B cell (primary cell): ENCODE measurements at regions not wholly inside any gene's neighbourhood (a gene's known extent, or its start where the extent isn't known, plus 50 kb on each side); places are given as distances from the start of the nearest gene placed in this dataset.

ENCODE experiments used
- EZH2 ChIP-seq: IDR thresholded peaks from 2 replicates; pipeline ENCODE4 v1.6.1; 2012; ENCODE audit warnings: borderline replicate concordance, low read depth, mild to moderate bottlenecking, moderate library complexity, low read length; ENCODE audit not compliant: insufficient read depth, poor library complexity, severe bottlenecking
- TF ChIP-seq, protein P1 (sequence below): fragments of 200-600 bp; IDR thresholded peaks from one replicate; pipeline ENCODE4 v1.8.0; 2022; ENCODE audit warnings: antibody characterized with exemption, mild to moderate bottlenecking

- TF ChIP-seq, protein P1, sequence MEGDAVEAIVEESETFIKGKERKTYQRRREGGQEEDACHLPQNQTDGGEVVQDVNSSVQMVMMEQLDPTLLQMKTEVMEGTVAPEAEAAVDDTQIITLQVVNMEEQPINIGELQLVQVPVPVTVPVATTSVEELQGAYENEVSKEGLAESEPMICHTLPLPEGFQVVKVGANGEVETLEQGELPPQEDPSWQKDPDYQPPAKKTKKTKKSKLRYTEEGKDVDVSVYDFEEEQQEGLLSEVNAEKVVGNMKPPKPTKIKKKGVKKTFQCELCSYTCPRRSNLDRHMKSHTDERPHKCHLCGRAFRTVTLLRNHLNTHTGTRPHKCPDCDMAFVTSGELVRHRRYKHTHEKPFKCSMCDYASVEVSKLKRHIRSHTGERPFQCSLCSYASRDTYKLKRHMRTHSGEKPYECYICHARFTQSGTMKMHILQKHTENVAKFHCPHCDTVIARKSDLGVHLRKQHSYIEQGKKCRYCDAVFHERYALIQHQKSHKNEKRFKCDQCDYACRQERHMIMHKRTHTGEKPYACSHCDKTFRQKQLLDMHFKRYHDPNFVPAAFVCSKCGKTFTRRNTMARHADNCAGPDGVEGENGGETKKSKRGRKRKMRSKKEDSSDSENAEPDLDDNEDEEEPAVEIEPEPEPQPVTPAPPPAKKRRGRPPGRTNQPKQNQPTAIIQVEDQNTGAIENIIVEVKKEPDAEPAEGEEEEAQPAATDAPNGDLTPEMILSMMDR: no peak
- no peak for TF ChIP-seq EZH2
Measured at GRCh38 chr7:17669204-17669603, 271.1 kb downstream of the SNX13 start.
